Transverse colon (tissue), 4 donors: ENCODE measurements at regions not wholly inside any gene's neighbourhood (a gene's known extent, or its start where the extent isn't known, plus 50 kb on each side); places are given as distances from the start of the nearest gene placed in this dataset.

Source experiments
- EP300 ChIP-seq: sonication (generic); formaldehyde crosslinking; IDR thresholded peaks from one replicate; pipeline ENCODE4 v1.6.1; 2017; ENCODE audit warnings: antibody characterized with exemption, low read depth
- POLR2AphosphoS5 ChIP-seq, 3 donors: sonication (generic); formaldehyde crosslinking; IDR thresholded peaks; one replicate each; pipeline ENCODE4 v1.6.1; 2016; ENCODE audit warnings: antibody characterized with exemption in 3 of 3
- TF ChIP-seq, protein P1 (sequence below), 5 experiments: fragments of 200-600 bp in 3 of 5; fragments of 450-650 bp in 2 of 5; sonication (generic) in 3 of 5; IDR thresholded peaks; 1 replicate in 2 of 5; 2 replicates in 3 of 5; pipeline ENCODE4 v1.5.1; 2016 to 2017; ENCODE audit warnings: antibody characterized with exemption in 5 of 5, inconsistent platforms in 3 of 5, mild to moderate bottlenecking in 2 of 5, moderate library complexity in 1 of 5

DNA sequence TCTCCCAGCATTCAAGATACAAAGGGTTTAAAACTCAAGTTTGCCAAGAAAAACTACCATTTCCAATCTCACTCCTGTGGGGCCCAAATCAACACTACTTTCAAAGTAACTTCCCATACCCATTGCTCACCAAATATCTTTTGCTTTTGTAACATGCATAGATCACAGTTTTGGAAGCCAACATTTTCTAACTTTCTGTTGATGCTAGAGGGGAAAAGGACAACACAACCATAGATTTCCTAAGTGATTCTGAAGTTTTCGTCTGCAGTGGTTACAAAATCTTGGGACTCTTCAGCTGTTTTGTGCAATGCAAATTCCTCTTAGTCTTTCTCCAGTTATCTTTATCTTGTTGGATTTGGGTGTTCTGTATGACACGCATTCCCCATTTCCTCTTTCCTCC is 94.1 kb upstream of the PAPPA start:
- TF ChIP-seq POLR2AphosphoS5 (IDR thresholded peaks at IDR 0.05), result no peak
- no peak for TF ChIP-seq EP300
- TF ChIP-seq, protein P1, sequence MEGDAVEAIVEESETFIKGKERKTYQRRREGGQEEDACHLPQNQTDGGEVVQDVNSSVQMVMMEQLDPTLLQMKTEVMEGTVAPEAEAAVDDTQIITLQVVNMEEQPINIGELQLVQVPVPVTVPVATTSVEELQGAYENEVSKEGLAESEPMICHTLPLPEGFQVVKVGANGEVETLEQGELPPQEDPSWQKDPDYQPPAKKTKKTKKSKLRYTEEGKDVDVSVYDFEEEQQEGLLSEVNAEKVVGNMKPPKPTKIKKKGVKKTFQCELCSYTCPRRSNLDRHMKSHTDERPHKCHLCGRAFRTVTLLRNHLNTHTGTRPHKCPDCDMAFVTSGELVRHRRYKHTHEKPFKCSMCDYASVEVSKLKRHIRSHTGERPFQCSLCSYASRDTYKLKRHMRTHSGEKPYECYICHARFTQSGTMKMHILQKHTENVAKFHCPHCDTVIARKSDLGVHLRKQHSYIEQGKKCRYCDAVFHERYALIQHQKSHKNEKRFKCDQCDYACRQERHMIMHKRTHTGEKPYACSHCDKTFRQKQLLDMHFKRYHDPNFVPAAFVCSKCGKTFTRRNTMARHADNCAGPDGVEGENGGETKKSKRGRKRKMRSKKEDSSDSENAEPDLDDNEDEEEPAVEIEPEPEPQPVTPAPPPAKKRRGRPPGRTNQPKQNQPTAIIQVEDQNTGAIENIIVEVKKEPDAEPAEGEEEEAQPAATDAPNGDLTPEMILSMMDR (IDR thresholded peaks at IDR 0.05), result no peak
